ENCODE measurements at regions not wholly inside any gene's neighbourhood (a gene's known extent, or its start where the extent isn't known, plus 50 kb on each side); places are given as distances from the start of the nearest gene placed in this dataset.

GRCh38 chr7:25754333-25754732 is 397.7 kb upstream of the NFE2L3 start:
- DNase-seq (ENCODE audit: low read depth, low spot score) (no peak), FAIRE-seq (no peak)
- peaks cover 0 to 7% of the 10 kb centered on the region in 2 experiments for H3K27me3 ChIP-seq (ENCODE audit: control insufficient read depth in 2 of 2, insufficient read depth in 2 of 2, low read length in 2 of 2)
- ChIA-PET POLR2A (no interaction called here), CTCF (no interaction called here)
- no peak overlapping the region for H2AFZ ChIP-seq (ENCODE audit: low read depth, low read length)
- no peaks in the 10 kb centered on the region for H4K20me1 ChIP-seq (replicated peaks; ENCODE audit: control insufficient read depth, extremely low read depth, insufficient read depth, low read length)
- no peak overlapping the region for H3K9ac ChIP-seq (replicated peaks; ENCODE audit: extremely low read depth, insufficient read depth, low read length)
- no peaks in the 10 kb centered on the region for H3K79me2 ChIP-seq (ENCODE audit: control insufficient read depth, insufficient read depth, low read length)
- H3K27ac ChIP-seq (ENCODE audit: insufficient read depth, low read depth, low read length): no peak overlapping the region
- TF ChIP-seq EZH2 (IDR thresholded peaks at IDR 0.05; ENCODE audit: borderline replicate concordance, low read depth, low read length, severe bottlenecking): no peak
- TF ChIP-seq MAX (IDR thresholded peaks at IDR 0.05; ENCODE audit: insufficient read depth, insufficient read length): no peak
- no peak for TF ChIP-seq CTCF (IDR thresholded peaks at IDR 0.05; ENCODE audit: extremely low read depth in 1 of 2, insufficient read depth in 1 of 2, low read depth in 1 of 2, low read length in 2 of 2)
- TF ChIP-seq GATA2 (IDR thresholded peaks at IDR 0.05; ENCODE audit: insufficient read depth, insufficient read length, low read depth, low read length): no peak
- TF ChIP-seq POLR2AphosphoS5 (IDR thresholded peaks at IDR 0.05; ENCODE audit: insufficient read depth, low read depth, low read length): no peak
- no peaks in the 10 kb centered on the region for H3K4me1 ChIP-seq (ENCODE audit: control insufficient read depth, extremely low read depth, insufficient read depth, low read length)
- H3K36me3 ChIP-seq (ENCODE audit: control insufficient read depth in 2 of 2, extremely low read depth in 1 of 2, insufficient read depth in 2 of 2, low read length in 2 of 2): no peaks in the 10 kb centered on the region
- H3K4me3 ChIP-seq (replicated peaks in 1 of 3; ENCODE audit: insufficient read depth in 1 of 3, low read depth in 1 of 3, low read length in 3 of 3): no peak overlapping the region
- intact Hi-C loops (cut with micrococcal nuclease) (no loop called here), dilution Hi-C loops (cut with MboI; ENCODE audit: extremely low pct_ligation_motif_present, low sequenced_read_pairs) (no loop called here)
- H3K4me2 ChIP-seq (ENCODE audit: insufficient read depth, low read length): no peak overlapping the region
- BruUV-seq (replicated peaks): no TSS peak
- H3K9me1 ChIP-seq (replicated peaks; ENCODE audit: control insufficient read depth, extremely low read depth, insufficient read depth, low read length): no peaks in the 10 kb centered on the region
- no peaks in the 10 kb centered on the region for H3K9me3 ChIP-seq (replicated peaks; ENCODE audit: control insufficient read depth, insufficient read depth, low read length)

GRCh38 chr7:25754751-25755150 is 397.2 kb upstream of the NFE2L3 start:
- POLR2A ChIA-PET: no interaction called here
- dilution Hi-C loops (cut with MboI; ENCODE audit: extremely low pct_ligation_motif_present, low sequenced_read_pairs): no loop called here

More at GRCh38 chr7:25754751-25755150, 397.2 kb upstream of the NFE2L3 start:
- Histone ChIP-seq H3K4me2 (ENCODE audit: insufficient read depth, low read length) (no peak overlapping the region), H4K20me1 (replicated peaks; ENCODE audit: control insufficient read depth, extremely low read depth, insufficient read depth, low read length) (no peaks in the 10 kb centered on the region), H3K79me2 (ENCODE audit: control insufficient read depth, insufficient read depth, low read length) (no peaks in the 10 kb centered on the region), H3K36me3 (ENCODE audit: control insufficient read depth in 2 of 2, extremely low read depth in 1 of 2, insufficient read depth in 2 of 2, low read length in 2 of 2) (no peaks in the 10 kb centered on the region), H3K9ac (replicated peaks; ENCODE audit: extremely low read depth, insufficient read depth, low read length) (no peak overlapping the region), H3K9me1 (replicated peaks; ENCODE audit: control insufficient read depth, extremely low read depth, insufficient read depth, low read length) (no peaks in the 10 kb centered on the region), H3K4me1 (ENCODE audit: control insufficient read depth, extremely low read depth, insufficient read depth, low read length) (no peaks in the 10 kb centered on the region), H3K27ac (ENCODE audit: insufficient read depth, low read depth, low read length) (no peak overlapping the region), H3K4me3 (replicated peaks in 1 of 3; ENCODE audit: insufficient read depth in 1 of 3, low read depth in 1 of 3, low read length in 3 of 3) (no peak overlapping the region), H2AFZ (ENCODE audit: low read depth, low read length) (no peak overlapping the region), H3K9me3 (replicated peaks; ENCODE audit: control insufficient read depth, insufficient read depth, low read length) (no peaks in the 10 kb centered on the region), H3K27me3 (ENCODE audit: control insufficient read depth in 2 of 2, insufficient read depth in 2 of 2, low read length in 2 of 2) (peaks cover 0 to 7% of the 10 kb centered on the region in 2 experiments)
- BruUV-seq (replicated peaks): no TSS peak
- TF ChIP-seq CTCF (IDR thresholded peaks at IDR 0.05; ENCODE audit: extremely low read depth in 1 of 2, insufficient read depth in 1 of 2, low read depth in 1 of 2, low read length in 2 of 2) (no peak), MYC (IDR thresholded peaks at IDR 0.05; ENCODE audit: low read depth, low read length) (no peak), GATA2 (IDR thresholded peaks at IDR 0.05; ENCODE audit: insufficient read depth, insufficient read length, low read depth, low read length) (no peak), POLR2AphosphoS5 (IDR thresholded peaks at IDR 0.05; ENCODE audit: insufficient read depth, low read depth, low read length) (no peak), JUN (IDR thresholded peaks at IDR 0.05; ENCODE audit: borderline replicate concordance, insufficient read depth, insufficient read length, low read depth) (no peak), FOS (IDR thresholded peaks at IDR 0.05; ENCODE audit: borderline replicate concordance, insufficient read depth, low read length) (no peak), EZH2 (IDR thresholded peaks at IDR 0.05; ENCODE audit: borderline replicate concordance, low read depth, low read length, severe bottlenecking) (no peak), MAX (IDR thresholded peaks at IDR 0.05; ENCODE audit: insufficient read depth, insufficient read length) (no peak)
- no peak for DNase-seq (ENCODE audit: low read depth, low spot score)
- CTCF ChIA-PET: no interaction called here
- FAIRE-seq: no peak
- intact Hi-C loops (cut with micrococcal nuclease): no loop called here
